Activated CD4-positive, alpha-beta T cell treated with anti-CD3 and anti-CD28 coated beads, Interleukin-2, amount 50 U/mL, for 1 hour (primary cell): ENCODE measurements at regions not wholly inside any gene's neighbourhood (a gene's known extent, or its start where the extent isn't known, plus 50 kb on each side); places are given as distances from the start of the nearest gene placed in this dataset.

Experiments
- DNase-seq: peaks from one replicate; pipeline ENCODE4 v3.0.0-alpha.2; 2020

DNA sequence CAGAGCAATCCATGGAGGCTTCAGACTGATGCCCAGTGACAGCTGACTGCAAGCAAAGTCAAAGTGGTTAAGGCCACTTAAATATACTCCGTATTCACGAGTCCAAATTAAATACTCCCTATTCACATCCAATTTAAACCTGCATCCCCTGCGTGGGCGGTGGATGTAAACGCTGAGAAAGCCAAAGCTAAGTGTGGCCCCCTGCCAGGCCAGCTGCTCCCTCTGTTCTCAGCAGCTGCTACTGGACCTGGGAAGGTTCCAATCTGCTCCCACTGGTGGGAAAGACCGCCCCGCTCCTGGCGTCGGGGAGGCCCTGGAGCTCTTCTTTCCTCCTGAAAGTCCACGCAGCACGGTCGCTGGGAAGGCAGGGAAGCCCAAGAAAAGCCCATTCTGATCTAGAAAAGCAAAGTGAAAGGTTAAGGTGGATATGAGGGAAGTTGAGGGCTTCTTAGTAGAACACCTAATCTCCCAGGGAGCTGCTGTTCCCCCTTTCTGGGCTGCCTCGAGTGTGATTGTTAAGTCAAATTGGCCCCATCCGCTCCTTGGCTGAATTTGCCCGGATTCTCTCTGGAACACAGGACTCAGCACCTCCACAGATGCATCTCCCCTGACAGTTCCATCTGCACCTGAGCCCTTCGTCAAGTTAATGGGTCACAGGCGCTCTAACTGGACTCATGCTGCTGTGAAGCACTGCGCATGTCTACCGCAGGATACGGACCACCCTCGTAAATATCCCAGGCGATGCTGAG lies 205.5 kb downstream of the USP12 start:
- DNase-seq, result no peak

- DNase-seq, result no peak
Measured at GRCh38 chr13:26964278-26965250, 204.0 kb upstream of the GPR12 start.

- no peak for DNase-seq
Measured at GRCh38 chr13:26962671-26963070, 202.1 kb upstream of the GPR12 start.

GRCh38 chr13:26961890-26962615 lies 201.5 kb upstream of the GPR12 start:
- DNase-seq, result no peak

- DNase-seq, result no peak
Measured at GRCh38 chr13:26957182-26957581, 196.6 kb upstream of the GPR12 start.

GRCh38 chr13:26956522-26957142 lies 196.0 kb upstream of the GPR12 start:
- DNase-seq, result no peak

DNA sequence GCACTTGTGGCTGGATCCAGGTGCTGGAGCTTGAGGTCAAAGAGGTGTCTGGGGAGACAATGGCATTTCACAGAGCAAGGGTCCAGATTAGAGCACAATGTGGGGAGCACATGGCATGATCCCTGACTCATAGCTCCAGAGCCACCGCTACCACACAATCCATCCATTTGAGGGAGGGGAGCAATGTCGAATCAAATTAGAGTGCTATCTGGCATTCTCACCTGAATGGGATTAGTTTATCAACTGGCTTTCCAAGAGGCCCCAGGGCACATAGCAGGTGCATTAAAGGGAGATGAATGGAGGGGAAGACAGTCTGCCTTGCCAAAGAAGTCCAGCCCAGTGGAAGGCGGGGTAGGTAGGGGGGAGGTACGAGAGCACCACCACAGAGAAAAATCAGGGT lies 194.4 kb upstream of the GPR12 start:
- DNase-seq, result no peak

DNA sequence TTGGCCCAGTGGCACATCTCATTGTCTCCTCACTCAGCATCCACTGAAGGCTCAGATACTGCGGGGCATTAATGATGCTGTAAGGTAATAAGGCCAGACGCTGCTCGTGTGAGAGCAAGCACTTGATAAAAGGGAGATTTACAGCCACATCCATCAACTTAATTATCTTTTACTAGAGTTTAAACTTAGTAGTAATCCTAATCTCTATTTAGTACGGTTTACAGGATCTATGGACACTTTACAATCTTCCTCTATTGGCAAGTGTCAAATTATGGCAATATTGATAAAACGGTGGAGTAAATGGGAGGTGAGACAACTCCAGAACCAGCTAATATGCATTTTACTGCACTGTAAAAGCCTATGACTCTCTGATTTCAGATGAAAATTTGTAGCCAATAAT lies 192.7 kb upstream of the GPR12 start:
- DNase-seq, result no peak

DNA sequence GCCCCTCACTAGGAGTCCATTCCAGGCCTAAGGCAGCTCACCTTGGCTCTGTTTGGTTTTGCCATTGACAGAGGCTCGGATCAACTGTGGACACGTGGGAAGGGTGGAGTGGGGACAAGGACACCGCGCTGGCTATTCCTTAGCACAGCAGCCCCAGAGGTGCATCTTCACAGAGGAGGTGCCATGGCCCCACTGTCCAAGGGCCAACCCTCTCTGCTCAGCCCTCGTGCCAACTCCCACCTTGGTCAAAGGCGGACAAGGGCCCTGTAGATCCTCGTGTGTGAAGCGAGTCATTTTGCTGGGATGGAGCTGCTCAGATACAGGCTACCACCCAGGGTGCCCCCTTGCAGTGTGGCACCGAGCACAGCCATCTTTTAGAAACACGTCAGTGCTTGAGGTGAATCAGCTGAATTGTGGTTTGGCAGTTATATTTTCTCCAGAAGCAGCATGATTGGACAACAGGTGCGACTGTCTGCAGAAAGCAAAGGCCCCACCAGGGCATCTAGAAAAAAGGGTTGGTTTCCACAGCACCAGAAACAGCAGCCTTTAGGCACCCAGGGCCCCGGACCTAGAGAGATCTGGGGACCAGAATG lies 192.1 kb upstream of the GPR12 start:
- no peak for DNase-seq

- no peak for DNase-seq
Measured at GRCh38 chr13:26951581-26952177, 191.1 kb upstream of the GPR12 start.

GRCh38 chr13:26950968-26951367 lies 190.4 kb upstream of the GPR12 start:
- DNase-seq, result no peak

- DNase-seq, result no peak
Measured at GRCh38 chr13:26950546-26950945, 190.0 kb upstream of the GPR12 start.

DNA sequence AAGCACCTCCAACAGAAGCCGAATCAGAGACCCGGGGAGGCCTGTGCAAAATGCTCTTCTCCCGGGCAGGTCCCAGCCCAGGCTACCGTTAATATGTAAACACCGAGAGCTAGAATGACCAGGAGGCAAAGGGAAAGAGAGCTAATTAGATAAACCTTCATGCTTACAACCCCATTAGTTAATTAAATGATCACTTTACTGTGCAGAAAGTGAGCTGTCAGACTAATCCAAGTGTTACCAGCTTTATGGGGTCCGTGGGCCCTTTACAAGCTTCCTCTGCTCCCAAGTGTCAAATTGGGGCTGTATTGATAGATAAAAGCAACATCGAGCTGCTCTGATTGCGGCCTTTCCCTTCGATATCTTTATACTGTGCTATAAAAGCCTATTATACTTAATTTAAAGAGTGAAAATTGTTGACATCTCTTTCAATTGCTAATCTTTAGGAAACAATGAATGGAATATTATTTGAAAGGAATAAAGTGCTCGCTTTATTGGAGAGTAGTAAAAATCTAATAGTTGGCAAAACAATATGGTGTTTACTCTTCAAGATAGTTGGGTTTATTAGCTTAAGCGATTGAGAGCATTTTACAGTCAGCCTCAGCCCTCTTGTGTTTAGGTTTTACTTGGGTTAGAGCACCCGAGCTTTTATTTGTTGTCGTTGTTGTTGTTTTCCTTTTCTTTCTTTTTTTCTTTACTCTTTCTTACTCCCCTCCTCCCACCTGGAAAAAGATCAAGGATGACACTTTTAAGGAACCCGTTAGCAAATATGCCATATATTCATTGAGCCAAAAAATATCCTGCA lies 189.3 kb upstream of the GPR12 start:
- no peak for DNase-seq

DNA sequence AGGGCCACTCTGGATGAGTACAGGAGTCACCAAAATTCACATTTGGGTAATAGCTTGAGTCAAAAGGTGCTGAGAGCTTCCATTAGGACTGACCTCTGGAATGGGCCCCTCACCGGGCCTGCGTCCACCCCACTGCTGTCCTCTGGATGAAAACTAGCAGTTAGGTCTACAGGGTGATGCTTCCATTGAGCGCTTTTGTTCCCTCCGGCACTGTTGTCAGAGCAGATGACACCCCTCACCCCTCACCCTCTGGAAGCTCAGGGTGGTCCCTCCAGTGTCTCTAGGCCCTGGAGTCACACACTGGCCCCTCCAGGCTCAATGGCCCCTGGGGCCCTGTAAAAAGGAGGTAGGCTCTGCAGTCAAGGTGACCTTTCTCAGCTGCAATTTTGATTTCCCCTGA lies 187.8 kb upstream of the GPR12 start:
- DNase-seq, result no peak

DNA sequence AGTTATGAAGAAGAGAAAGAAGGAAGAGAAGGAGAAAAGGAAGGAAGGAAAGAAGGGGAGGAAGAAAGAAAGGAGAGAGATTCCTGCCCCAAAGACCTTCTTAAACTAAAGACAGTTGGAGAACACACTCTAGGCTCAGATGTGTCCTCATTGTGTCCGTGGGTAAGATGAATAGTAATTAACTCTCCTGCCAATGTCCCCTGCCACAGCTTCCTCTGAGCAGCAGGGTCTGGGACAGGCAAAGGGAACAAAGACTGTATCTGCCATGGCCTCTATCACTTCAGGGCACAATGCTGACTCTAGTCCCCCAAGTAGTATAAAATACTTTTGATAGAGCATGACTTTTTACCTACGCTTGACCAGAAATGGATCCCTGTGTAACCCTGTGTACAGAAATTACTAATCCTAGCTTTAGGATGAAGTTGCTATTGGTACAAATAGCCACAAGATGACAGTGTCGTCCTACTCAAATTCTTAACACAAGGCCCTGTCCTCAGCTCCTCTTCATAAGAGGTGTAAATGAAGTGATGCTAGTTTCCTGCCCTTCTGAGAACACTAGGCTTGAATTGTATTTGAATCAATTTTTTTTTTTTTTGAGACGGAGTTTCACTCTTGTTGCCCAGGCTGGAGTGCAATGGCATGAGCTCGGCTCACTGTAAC lies 186.2 kb upstream of the GPR12 start:
- no peak for DNase-seq

DNA sequence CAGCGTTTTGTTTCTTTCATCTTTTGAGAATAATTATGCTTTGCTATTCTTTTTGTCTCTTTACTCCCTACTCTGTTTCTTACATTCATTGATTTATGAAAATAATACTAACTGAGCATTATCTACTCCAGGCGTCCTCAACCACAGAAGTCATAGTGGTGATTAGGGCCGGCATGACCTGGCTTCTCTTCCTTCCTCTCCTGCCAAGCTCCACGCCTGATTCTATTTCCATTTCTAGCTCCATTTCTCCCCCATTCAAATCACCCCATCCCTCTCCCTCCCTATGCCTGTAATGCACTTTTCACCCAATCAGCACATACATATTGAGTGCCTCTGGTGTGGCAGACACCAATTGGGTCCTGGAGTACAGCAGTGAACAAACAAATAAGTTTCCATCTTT lies 183.2 kb upstream of the GPR12 start:
- DNase-seq, result no peak

DNA sequence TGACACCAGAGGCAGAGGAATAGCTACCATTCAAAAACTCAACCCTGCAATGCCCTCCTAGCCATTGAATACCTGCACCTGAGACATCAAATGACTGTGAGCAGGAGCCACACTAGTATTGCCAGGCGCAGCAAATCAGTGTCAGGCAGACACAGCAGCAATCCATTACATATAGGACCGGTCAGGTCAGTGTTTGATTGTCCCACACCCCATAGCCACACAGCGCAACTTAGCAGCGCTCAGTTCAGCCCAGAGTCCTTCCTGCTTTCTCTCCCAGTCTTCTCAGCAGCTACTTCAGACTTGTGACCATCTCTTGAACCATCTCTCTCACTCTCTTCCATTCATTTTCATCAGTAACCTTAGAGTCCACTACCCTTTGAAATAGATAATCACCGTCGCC lies 181.6 kb upstream of the GPR12 start:
- no peak for DNase-seq

- DNase-seq, result no peak
Measured at GRCh38 chr13:26941345-26942174, 181.0 kb upstream of the GPR12 start.

DNA sequence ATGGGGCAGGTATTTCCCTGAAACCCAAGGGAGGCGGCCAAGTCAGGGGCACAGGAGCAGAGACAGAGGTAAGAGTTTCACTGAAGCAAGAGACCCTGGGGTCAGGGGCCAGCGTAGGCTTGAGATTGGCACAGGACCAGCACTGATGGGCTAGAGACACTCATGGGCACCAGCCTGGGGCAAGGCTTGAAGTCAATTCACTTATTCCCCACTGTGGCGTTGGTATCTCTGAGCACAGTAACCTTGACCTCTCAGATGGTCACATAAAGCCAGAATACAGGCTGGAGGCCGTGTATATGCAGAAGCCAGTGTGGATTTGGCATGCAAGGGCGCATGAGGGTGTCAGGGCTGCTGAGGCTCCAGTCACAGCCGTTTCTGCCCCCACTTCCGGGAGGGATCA lies 173.5 kb upstream of the GPR12 start:
- DNase-seq, result no peak

GRCh38 chr13:26932465-26932864 lies 171.9 kb upstream of the GPR12 start:
- DNase-seq, result no peak
